Stimulated activated effector memory CD8-positive, alpha-beta T cell treated with anti-CD3 and anti-CD28 coated beads, Interleukin-12 subunit alpha, Interleukin-12 subunit beta, amount 100 ng/mL, for 72 hours (primary cell): ENCODE measurements at regions not wholly inside any gene's neighbourhood (a gene's known extent, or its start where the extent isn't known, plus 50 kb on each side); places are given as distances from the start of the nearest gene placed in this dataset.

Experiments
- ATAC-seq: fragments of 150-1000 bp; cut with Tn5 transposase; 2 replicates; pipeline ENCODE4 v1.10.0; 2021
- DNase-seq, 2 donors: peaks; one replicate each; pipeline ENCODE4 v3.0.0; 2021 to 2022; ENCODE audit warnings: low spot score in 2 of 2
- H3K27ac Mint-ChIP-seq: one replicate; pipeline ENCODE4 v1.8.0; 2022; ENCODE audit warnings: mild to moderate bottlenecking, mixed read lengths
- H3K36me3 Mint-ChIP-seq: one replicate; pipeline ENCODE4 v1.8.0; 2022; ENCODE audit warnings: mild to moderate bottlenecking, mixed read lengths
- H3K4me1 Mint-ChIP-seq: one replicate; pipeline ENCODE4 v1.8.0; 2022; ENCODE audit warnings: mixed read lengths
- H3K4me3 Mint-ChIP-seq: one replicate; pipeline ENCODE4 v1.8.0; 2022; ENCODE audit warnings: mild to moderate bottlenecking, mixed read lengths
- H3K9me3 Mint-ChIP-seq: one replicate; pipeline ENCODE4 v1.8.0; 2022; ENCODE audit warnings: mixed read lengths

GRCh38 chr17:71163121-71163812 lies 957.6 kb upstream of the SOX9 start:
- ATAC-seq (no peak), DNase-seq (no peak)
- H3K4me3 Mint-ChIP-seq, result no peak overlapping the region
- H3K27ac Mint-ChIP-seq, result no peak overlapping the region
- H3K4me1 Mint-ChIP-seq, result no peaks in the 10 kb centered on the region
- H3K9me3 Mint-ChIP-seq, result peaks cover 4% of the 10 kb centered on the region
- H3K36me3 Mint-ChIP-seq, result no peaks in the 10 kb centered on the region

- no peak overlapping the region for H3K4me3 Mint-ChIP-seq
- no peaks in the 10 kb centered on the region for H3K36me3 Mint-ChIP-seq
- H3K4me1 Mint-ChIP-seq, result no peaks in the 10 kb centered on the region
- peaks cover 4% of the 10 kb centered on the region for H3K9me3 Mint-ChIP-seq
- DNase-seq (no peak), ATAC-seq (no peak)
- H3K27ac Mint-ChIP-seq, result no peak overlapping the region
Measured at GRCh38 chr17:71163813-71164122, 957.1 kb upstream of the SOX9 start.

- Mint-ChIP-seq H3K4me3 (no peak overlapping the region), H3K9me3 (peaks cover 3% of the 10 kb centered on the region), H3K27ac (no peak overlapping the region), H3K36me3 (no peaks in the 10 kb centered on the region), H3K4me1 (no peaks in the 10 kb centered on the region)
- ATAC-seq, result no peak
- no peak for DNase-seq
Measured at GRCh38 chr17:71164561-71164960, 956.3 kb upstream of the SOX9 start.

GRCh38 chr17:71166311-71166710 lies 954.5 kb upstream of the SOX9 start:
- Mint-ChIP-seq H3K9me3 (no peaks in the 10 kb centered on the region), H3K27ac (no peak overlapping the region), H3K36me3 (no peaks in the 10 kb centered on the region), H3K4me3 (no peak overlapping the region), H3K4me1 (no peaks in the 10 kb centered on the region)
- DNase-seq (no peak), ATAC-seq (no peak)

GRCh38 chr17:71168053-71168741 lies 952.6 kb upstream of the SOX9 start:
- no peaks in the 10 kb centered on the region for H3K36me3 Mint-ChIP-seq
- no peak overlapping the region for H3K27ac Mint-ChIP-seq
- H3K4me1 Mint-ChIP-seq, result no peaks in the 10 kb centered on the region
- no peak for ATAC-seq
- DNase-seq, result no peak
- no peak overlapping the region for H3K4me3 Mint-ChIP-seq
- H3K9me3 Mint-ChIP-seq, result peaks cover 10% of the 10 kb centered on the region

- Mint-ChIP-seq H3K4me3 (no peak overlapping the region), H3K4me1 (no peaks in the 10 kb centered on the region), H3K27ac (no peak overlapping the region), H3K9me3 (peaks cover 17% of the 10 kb centered on the region), H3K36me3 (no peaks in the 10 kb centered on the region)
- ATAC-seq (no peak), DNase-seq (no peak)
Measured at GRCh38 chr17:71170070-71170469, 950.8 kb upstream of the SOX9 start.

- DNase-seq, result no peak
- no peak for ATAC-seq
- Mint-ChIP-seq H3K36me3 (no peaks in the 10 kb centered on the region), H3K9me3 (peaks cover 17% of the 10 kb centered on the region), H3K27ac (no peak overlapping the region), H3K4me3 (no peak overlapping the region), H3K4me1 (no peaks in the 10 kb centered on the region)
Measured at GRCh38 chr17:71171270-71171669, 949.5 kb upstream of the SOX9 start.

- peaks cover 17% of the 10 kb centered on the region for H3K9me3 Mint-ChIP-seq
- DNase-seq, result no peak
- ATAC-seq, result no peak
- H3K27ac Mint-ChIP-seq, result no peak overlapping the region
- no peaks in the 10 kb centered on the region for H3K4me1 Mint-ChIP-seq
- no peak overlapping the region for H3K4me3 Mint-ChIP-seq
- H3K36me3 Mint-ChIP-seq, result no peaks in the 10 kb centered on the region
Measured at GRCh38 chr17:71173991-71174390, 946.8 kb upstream of the SOX9 start.

- no peaks in the 10 kb centered on the region for H3K4me1 Mint-ChIP-seq
- no peak overlapping the region for H3K27ac Mint-ChIP-seq
- H3K4me3 Mint-ChIP-seq, result no peak overlapping the region
- ATAC-seq, result no peak
- DNase-seq, result no peak
- H3K36me3 Mint-ChIP-seq, result no peaks in the 10 kb centered on the region
- H3K9me3 Mint-ChIP-seq, result peaks cover 17% of the 10 kb centered on the region
Measured at GRCh38 chr17:71176331-71176730, 944.5 kb upstream of the SOX9 start.

- DNase-seq, result no peak
- Mint-ChIP-seq H3K4me1 (no peaks in the 10 kb centered on the region), H3K9me3 (peaks cover 12% of the 10 kb centered on the region), H3K36me3 (no peaks in the 10 kb centered on the region), H3K4me3 (no peak overlapping the region), H3K27ac (no peak overlapping the region)
- no peak for ATAC-seq
Measured at GRCh38 chr17:71176928-71177443, 943.8 kb upstream of the SOX9 start.

- H3K9me3 Mint-ChIP-seq, result no peaks in the 10 kb centered on the region
- H3K27ac Mint-ChIP-seq, result no peak overlapping the region
- H3K4me1 Mint-ChIP-seq, result no peaks in the 10 kb centered on the region
- ATAC-seq, result no peak
- DNase-seq, result no peak
- H3K36me3 Mint-ChIP-seq, result no peaks in the 10 kb centered on the region
- H3K4me3 Mint-ChIP-seq, result no peak overlapping the region
Measured at GRCh38 chr17:71180801-71181385, 939.9 kb upstream of the SOX9 start.

- DNase-seq (no peak), ATAC-seq (no peak)
- no peaks in the 10 kb centered on the region for H3K4me1 Mint-ChIP-seq
- peaks cover 6% of the 10 kb centered on the region for H3K9me3 Mint-ChIP-seq
- H3K36me3 Mint-ChIP-seq, result no peaks in the 10 kb centered on the region
- no peak overlapping the region for H3K27ac Mint-ChIP-seq
- no peak overlapping the region for H3K4me3 Mint-ChIP-seq
Measured at GRCh38 chr17:71183066-71183660, 937.7 kb upstream of the SOX9 start.

GRCh38 chr17:71184716-71185115 lies 936.1 kb upstream of the SOX9 start:
- H3K4me1 Mint-ChIP-seq, result no peaks in the 10 kb centered on the region
- no peak overlapping the region for H3K27ac Mint-ChIP-seq
- DNase-seq (no peak), ATAC-seq (no peak)
- peaks cover 6% of the 10 kb centered on the region for H3K9me3 Mint-ChIP-seq
- H3K36me3 Mint-ChIP-seq, result no peaks in the 10 kb centered on the region
- H3K4me3 Mint-ChIP-seq, result no peak overlapping the region

- H3K9me3 Mint-ChIP-seq, result peaks cover 9% of the 10 kb centered on the region
Measured at GRCh38 chr17:71187145-71187878, 933.5 kb upstream of the SOX9 start.

GRCh38 chr17:71188811-71189492 lies 931.9 kb upstream of the SOX9 start:
- H3K4me1 Mint-ChIP-seq, result no peaks in the 10 kb centered on the region
- no peak overlapping the region for H3K27ac Mint-ChIP-seq
- peaks cover 10% of the 10 kb centered on the region for H3K9me3 Mint-ChIP-seq
- H3K36me3 Mint-ChIP-seq, result no peaks in the 10 kb centered on the region
- H3K4me3 Mint-ChIP-seq, result no peak overlapping the region
- ATAC-seq, result no peak
- DNase-seq, result no peak

More at GRCh38 chr17:71187145-71187878, 933.5 kb upstream of the SOX9 start:
- H3K27ac Mint-ChIP-seq, result no peak overlapping the region
- ATAC-seq (no peak), DNase-seq (no peak)
- no peak overlapping the region for H3K4me3 Mint-ChIP-seq
- H3K36me3 Mint-ChIP-seq, result no peaks in the 10 kb centered on the region
- H3K4me1 Mint-ChIP-seq, result no peaks in the 10 kb centered on the region
